ENCODE measurements at regions not wholly inside any gene's neighbourhood (a gene's known extent, or its start where the extent isn't known, plus 50 kb on each side); places are given as distances from the start of the nearest gene placed in this dataset.

GRCh38 chr18:51912381-51912780 lies 427.6 kb upstream of the DCC start:
- DNase-seq (ENCODE audit: low read depth in 2 of 2): no peak

GRCh38 chr18:51915176-51915575 lies 424.8 kb upstream of the DCC start:
- DNase-seq (ENCODE audit: low read depth in 2 of 2): no peak

GRCh38 chr18:51921862-51922261 lies 418.1 kb upstream of the DCC start:
- DNase-seq (ENCODE audit: low read depth in 2 of 2): no peak

GRCh38 chr18:51933903-51934302 lies 406.1 kb upstream of the DCC start:
- no peak for DNase-seq (ENCODE audit: low read depth in 2 of 2)

- DNase-seq (ENCODE audit: low read depth in 2 of 2): no peak
Observed at GRCh38 chr18:51936115-51936514, 403.9 kb upstream of the DCC start.

- DNase-seq (ENCODE audit: low read depth in 2 of 2): no peak
Observed at GRCh38 chr18:51941999-51942398, 398.0 kb upstream of the DCC start.

- no peak for DNase-seq (ENCODE audit: low read depth in 2 of 2)
Observed at GRCh38 chr18:51943281-51943680, 396.7 kb upstream of the DCC start.

GRCh38 chr18:51946946-51947345 lies 393.1 kb upstream of the DCC start:
- no peak for DNase-seq (ENCODE audit: low read depth in 2 of 2)

- no peak for DNase-seq (ENCODE audit: low read depth in 2 of 2)
Observed at GRCh38 chr18:51952844-51953243, 387.2 kb upstream of the DCC start.

GRCh38 chr18:51953521-51953920 lies 386.5 kb upstream of the DCC start:
- DNase-seq (ENCODE audit: low read depth in 2 of 2): no peak

- no peak for DNase-seq (ENCODE audit: low read depth in 2 of 2)
Observed at GRCh38 chr18:51955136-51955535, 384.9 kb upstream of the DCC start.

- DNase-seq (ENCODE audit: low read depth in 2 of 2): no peak
Observed at GRCh38 chr18:51957001-51957400, 383.0 kb upstream of the DCC start.

GRCh38 chr18:51980101-51980500 lies 359.9 kb upstream of the DCC start:
- DNase-seq (ENCODE audit: low read depth in 2 of 2): no peak

- no peak for DNase-seq (ENCODE audit: low read depth in 2 of 2)
Observed at GRCh38 chr18:51988277-51988676, 351.7 kb upstream of the DCC start.

- no peak for DNase-seq (ENCODE audit: low read depth in 2 of 2)
Observed at GRCh38 chr18:51997129-51997528, 342.9 kb upstream of the DCC start.

GRCh38 chr18:51998066-51998465 lies 341.9 kb upstream of the DCC start:
- DNase-seq (ENCODE audit: low read depth in 2 of 2): no peak

- no peak for DNase-seq (ENCODE audit: low read depth in 2 of 2)
Observed at GRCh38 chr18:51998711-51999110, 341.3 kb upstream of the DCC start.

- no peak for DNase-seq (ENCODE audit: low read depth in 2 of 2)
Observed at GRCh38 chr18:51999351-51999750, 340.6 kb upstream of the DCC start.

- no peak for DNase-seq (ENCODE audit: low read depth in 2 of 2)
Observed at GRCh38 chr18:52000435-52000834, 339.6 kb upstream of the DCC start.

- DNase-seq (ENCODE audit: low read depth in 2 of 2): no peak
Observed at GRCh38 chr18:52001106-52001505, 338.9 kb upstream of the DCC start.

- no peak for DNase-seq (ENCODE audit: low read depth in 2 of 2)
Observed at GRCh38 chr18:52002600-52002999, 337.4 kb upstream of the DCC start.

GRCh38 chr18:52007105-52007504 lies 332.9 kb upstream of the DCC start:
- no peak for DNase-seq (ENCODE audit: low read depth in 2 of 2)

- DNase-seq (ENCODE audit: low read depth in 2 of 2): no peak
Observed at GRCh38 chr18:52008330-52008729, 331.7 kb upstream of the DCC start.

GRCh38 chr18:52008736-52009135 lies 331.3 kb upstream of the DCC start:
- DNase-seq (ENCODE audit: low read depth in 2 of 2): no peak

- DNase-seq (ENCODE audit: low read depth in 2 of 2): no peak
Observed at GRCh38 chr18:52009958-52010357, 330.0 kb upstream of the DCC start.

Measured in lung microvascular endothelial cell (primary cell).